Panc1 (cell line): ENCODE measurements at regions not wholly inside any gene's neighbourhood (a gene's known extent, or its start where the extent isn't known, plus 50 kb on each side); places are given as distances from the start of the nearest gene placed in this dataset.

Source experiments
- ATAC-seq: fragments of 200-7000 bp; cut with Tn5 transposase; 2 replicates; pipeline ENCODE4 v1.9.1; 2020; ENCODE audit warnings: mild to moderate bottlenecking, moderate library complexity
- BruUV-seq: library from RNA; stranded (reverse); fragments of 400-500 nt; replicated peaks from 2 replicates; lab custom pipeline; 2021; lab: Mats Ljungman, UMichigan
- CTCF ChIA-PET: fragments of 300-600 bp; sonication (Branson Sonifier 250); formaldehyde crosslinking; loops from one replicate; lab custom pipeline; 2022; ENCODE audit warnings: antibody characterized with exemption; lab: Charles Lee
- POLR2A ChIA-PET: fragments of 300-600 bp; sonication (Branson Sonifier 250); formaldehyde crosslinking; loops from one replicate; lab custom pipeline; 2022; ENCODE audit warnings: antibody characterized with exemption; lab: Charles Lee
- DNase-seq: peaks from one replicate; pipeline ENCODE4 v3.0.0-alpha.2; 2010; ENCODE audit warnings: low read depth, low spot score
- H3K27ac ChIP-seq: 2 replicates; pipeline ENCODE4 v1.5.1; 2011; ENCODE audit warnings: mild to moderate bottlenecking, low read length, inconsistent platforms
- H3K27me3 ChIP-seq: fragments of 200-500 bp; sonication (Bioruptor generic); 2 replicates; pipeline ENCODE4 v1.6.0; 2014; ENCODE audit warnings: low read length, inconsistent platforms; ENCODE audit not compliant: control insufficient read depth, insufficient read depth
- H3K36me3 ChIP-seq: fragments of 200-500 bp; sonication (Bioruptor generic); 2 replicates; pipeline ENCODE4 v1.5.1; 2014; ENCODE audit warnings: inconsistent platforms, mild to moderate bottlenecking, low read length, moderate library complexity; ENCODE audit not compliant: control insufficient read depth, insufficient read depth
- H3K4me1 ChIP-seq: 2 replicates; pipeline ENCODE4 v1.5.1; 2011; ENCODE audit warnings: inconsistent platforms, mild to moderate bottlenecking, low read length, moderate library complexity; ENCODE audit not compliant: control insufficient read depth, insufficient read depth
- H3K4me3 ChIP-seq, 2 experiments: 2 replicates each; pipeline ENCODE4 v1.5.1; 2011 to 2012; ENCODE audit warnings: low read depth in 2 of 2, low read length in 2 of 2, mild to moderate bottlenecking in 2 of 2, inconsistent platforms in 1 of 2, moderate library complexity in 1 of 2
- H3K9me3 ChIP-seq: fragments of 200-500 bp; sonication (Bioruptor generic); 2 replicates; pipeline ENCODE4 v1.5.1; 2014; ENCODE audit warnings: low read depth, mild to moderate bottlenecking, inconsistent platforms, low read length, moderate library complexity; ENCODE audit not compliant: control insufficient read depth, insufficient read depth
- CTCF ChIP-seq: fragments of 450-650 bp; IDR thresholded peaks from 2 replicates; pipeline ENCODE4 v1.5.1; 2017; ENCODE audit warnings: mild to moderate bottlenecking
- POLR2AphosphoS5 ChIP-seq: IDR thresholded peaks from 2 replicates; pipeline ENCODE4 v1.6.1; 2012; ENCODE audit warnings: mild to moderate bottlenecking, low read depth, low read length, moderate library complexity
- REST ChIP-seq, 2 experiments: IDR thresholded peaks; 2 replicates each; pipeline ENCODE4 v1.6.1; 2011 to 2012; ENCODE audit warnings: low read depth in 2 of 2, control low read depth in 1 of 2, low read length in 1 of 2, mild to moderate bottlenecking in 1 of 2, moderate library complexity in 1 of 2; ENCODE audit not compliant: insufficient read depth in 1 of 2
- SIN3A ChIP-seq: IDR thresholded peaks from 2 replicates; pipeline ENCODE4 v1.6.1; 2012; ENCODE audit warnings: low read depth, mild to moderate bottlenecking, low read length, moderate library complexity, borderline replicate concordance; ENCODE audit not compliant: insufficient read depth
- TCF7L2 ChIP-seq: IDR thresholded peaks from 2 replicates; pipeline ENCODE4 v1.6.1; 2011; ENCODE audit warnings: mild to moderate bottlenecking, low read depth, low read length, inconsistent platforms
- in situ Hi-C: cut with HindIII; loops from 2 replicates; pipeline ENCODE4 v1.10.0; 2016; ENCODE audit warnings: low sequenced_read_pairs, low pct_unique_long_range_greater_than_20kb
- intact Hi-C: fragments of 100-400 bp; cut with micrococcal nuclease; formaldehyde crosslinking; loops from one replicate; pipeline ENCODE4 v1.10.0; 2022; ENCODE audit not compliant: unreplicated experiment

- no TSS peak for BruUV-seq
- Histone ChIP-seq H3K4me1 (no peaks in the 10 kb centered on the region), H3K27me3 (peaks cover 35% of the 10 kb centered on the region), H3K36me3 (no peaks in the 10 kb centered on the region), H3K9me3 (no peaks in the 10 kb centered on the region), H3K4me3 (no peak overlapping the region), H3K27ac (no peak overlapping the region)
- ATAC-seq = no peak
- ChIA-PET CTCF (no interaction called here), POLR2A (no interaction called here)
- no peak for TF ChIP-seq SIN3A
- TF ChIP-seq REST (IDR thresholded peaks at IDR 0.05; ENCODE audit: insufficient read depth in 1 of 2, low read depth in 2 of 2, low read length in 1 of 2) = no peak
- no peak for TF ChIP-seq POLR2AphosphoS5
- TF ChIP-seq TCF7L2 = no peak
- no peak for TF ChIP-seq CTCF
- in situ Hi-C loops (no loop called here), intact Hi-C loops (loop anchor here (1.0 kb wide), 1 partner anchor 526 kb away; no protein-coding TSS in a partner anchor)
- no peak for DNase-seq
Observed at GRCh38 chr12:114506651-114507050, 100.7 kb upstream of the TBX5 start.

- CTCF ChIA-PET = no interaction called here
- in situ Hi-C loops (no loop called here), intact Hi-C loops (no loop called here)
- POLR2A ChIA-PET = no interaction called here
- no TSS peak for BruUV-seq
- Histone ChIP-seq H3K4me3 (no peak overlapping the region), H3K27ac (no peak overlapping the region), H3K4me1 (no peaks in the 10 kb centered on the region), H3K27me3 (peaks cover 43% of the 10 kb centered on the region), H3K36me3 (no peaks in the 10 kb centered on the region), H3K9me3 (no peaks in the 10 kb centered on the region)
- TF ChIP-seq TCF7L2 = no peak
- TF ChIP-seq REST (IDR thresholded peaks at IDR 0.05; ENCODE audit: insufficient read depth in 1 of 2, low read depth in 2 of 2, low read length in 1 of 2) = no peak
- no peak for TF ChIP-seq CTCF
- TF ChIP-seq SIN3A = no peak
- TF ChIP-seq POLR2AphosphoS5 = no peak
- DNase-seq (no peak), ATAC-seq (no peak)
Observed at GRCh38 chr12:114504311-114504710, 98.4 kb upstream of the TBX5 start.
